Stimulated activated CD4-positive, alpha-beta T cell treated with anti-CD3 and anti-CD28 coated beads, Interleukin-2, amount 100 ng/mL, for 24 hours (primary cell): ENCODE measurements at regions not wholly inside any gene's neighbourhood (a gene's known extent, or its start where the extent isn't known, plus 50 kb on each side); places are given as distances from the start of the nearest gene placed in this dataset.
"Not testable (repeated sequence)": the region's sequence is repeated elsewhere in the genome, so short reads cannot be mapped to it uniquely, and the experiment has no call there.

Experiments
- DNase-seq, 2 donors: peaks; one replicate each; pipeline ENCODE4 v3.0.0-alpha.2; 2020

DNA sequence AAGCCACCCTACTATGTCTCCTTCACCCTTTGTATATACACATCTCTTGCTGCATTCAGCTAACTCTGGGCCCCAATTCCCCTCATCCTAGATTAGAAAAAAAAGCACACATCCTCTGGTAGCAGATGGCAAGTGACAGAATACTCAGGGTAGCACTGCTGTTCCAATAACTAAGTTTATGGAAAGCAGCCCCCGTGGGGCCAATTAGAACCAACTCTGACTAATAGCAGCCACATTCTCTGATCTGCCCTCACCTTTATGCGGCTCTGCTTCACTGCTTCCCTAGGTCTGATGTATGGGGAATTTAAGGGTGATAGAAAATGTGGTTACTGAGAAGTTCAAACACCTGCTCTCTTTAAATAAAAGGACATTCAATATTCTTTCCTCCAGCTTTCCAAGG lies 74.9 kb upstream of the SETMAR start:
- DNase-seq, result no peak

GRCh38 chr3:4231041-4231440 lies 72.1 kb upstream of the SETMAR start:
- DNase-seq, result no peak

- DNase-seq, result no peak
Observed at GRCh38 chr3:4232798-4233197, 70.4 kb upstream of the SETMAR start.

GRCh38 chr3:4233488-4233887 lies 69.7 kb upstream of the SETMAR start:
- DNase-seq, result no peak

GRCh38 chr3:4234889-4235288 lies 68.3 kb upstream of the SETMAR start:
- no peak for DNase-seq

GRCh38 chr3:4235690-4236089 lies 67.5 kb upstream of the SETMAR start:
- no peak for DNase-seq

GRCh38 chr3:4241595-4242170 lies 61.5 kb upstream of the SETMAR start:
- no peak for DNase-seq

DNA sequence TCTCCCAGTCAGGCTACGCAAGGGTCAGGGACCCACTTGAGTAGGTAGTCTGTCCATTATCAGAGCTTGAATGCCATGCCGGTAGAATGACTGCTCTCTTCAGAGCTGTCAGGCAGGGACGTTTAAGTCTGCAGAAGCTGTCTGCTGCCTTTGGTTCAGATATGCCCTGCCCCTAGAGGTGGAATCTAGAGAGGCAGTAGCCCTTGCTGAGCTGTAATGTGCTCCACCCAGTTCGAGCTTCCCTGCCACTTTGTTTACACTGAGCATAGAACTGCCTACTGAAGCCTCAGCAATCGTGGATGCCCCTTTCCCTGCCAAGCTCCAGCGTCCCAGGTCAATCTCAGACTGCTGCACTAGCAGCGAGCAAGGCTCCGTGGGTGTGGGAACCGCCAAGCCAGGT lies 57.5 kb upstream of the SETMAR start:
- DNase-seq, result no peak

DNA sequence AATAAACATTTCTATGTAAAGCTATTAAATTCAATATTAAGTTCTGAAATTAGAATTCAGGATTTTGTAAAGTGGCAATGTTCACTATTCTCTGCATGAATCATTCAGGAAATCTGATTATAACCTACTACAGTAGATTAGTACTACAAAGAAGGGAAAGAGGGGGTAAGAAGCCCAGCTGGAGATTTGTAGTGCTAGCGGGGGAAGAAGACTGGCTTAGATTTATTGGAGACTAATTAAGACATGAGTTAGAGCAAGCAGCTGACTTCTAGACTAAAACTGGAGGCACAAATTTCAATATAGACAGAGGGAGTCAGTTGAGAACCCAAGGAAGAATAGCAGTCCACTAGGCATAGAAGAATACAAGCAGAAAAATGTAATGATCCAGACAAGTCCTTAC lies 55.8 kb upstream of the SETMAR start:
- DNase-seq, result no peak

DNA sequence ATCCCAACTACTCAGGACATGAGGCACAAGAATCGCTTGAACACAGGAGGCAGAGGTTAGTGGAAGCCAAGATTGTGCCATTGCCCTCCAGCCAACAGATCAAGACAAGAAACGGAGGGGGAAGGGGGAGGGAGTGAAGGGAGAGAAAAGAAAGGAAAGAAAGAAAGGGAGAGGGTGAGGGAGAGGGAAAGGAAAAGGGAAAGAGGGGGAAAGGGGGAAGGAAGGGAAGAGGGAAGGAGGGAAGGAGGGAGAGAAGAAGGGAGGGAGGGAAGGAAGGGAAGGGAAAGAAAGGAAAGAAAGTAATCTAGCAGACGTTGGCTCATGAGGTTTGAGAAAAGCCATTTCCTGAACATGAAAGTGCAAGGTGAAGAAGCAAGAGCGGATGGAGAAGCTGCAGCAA lies 53.1 kb upstream of the SETMAR start:
- no peak for DNase-seq

GRCh38 chr3:4251412-4251811 lies 51.8 kb upstream of the SETMAR start:
- DNase-seq, result no peak

DNA sequence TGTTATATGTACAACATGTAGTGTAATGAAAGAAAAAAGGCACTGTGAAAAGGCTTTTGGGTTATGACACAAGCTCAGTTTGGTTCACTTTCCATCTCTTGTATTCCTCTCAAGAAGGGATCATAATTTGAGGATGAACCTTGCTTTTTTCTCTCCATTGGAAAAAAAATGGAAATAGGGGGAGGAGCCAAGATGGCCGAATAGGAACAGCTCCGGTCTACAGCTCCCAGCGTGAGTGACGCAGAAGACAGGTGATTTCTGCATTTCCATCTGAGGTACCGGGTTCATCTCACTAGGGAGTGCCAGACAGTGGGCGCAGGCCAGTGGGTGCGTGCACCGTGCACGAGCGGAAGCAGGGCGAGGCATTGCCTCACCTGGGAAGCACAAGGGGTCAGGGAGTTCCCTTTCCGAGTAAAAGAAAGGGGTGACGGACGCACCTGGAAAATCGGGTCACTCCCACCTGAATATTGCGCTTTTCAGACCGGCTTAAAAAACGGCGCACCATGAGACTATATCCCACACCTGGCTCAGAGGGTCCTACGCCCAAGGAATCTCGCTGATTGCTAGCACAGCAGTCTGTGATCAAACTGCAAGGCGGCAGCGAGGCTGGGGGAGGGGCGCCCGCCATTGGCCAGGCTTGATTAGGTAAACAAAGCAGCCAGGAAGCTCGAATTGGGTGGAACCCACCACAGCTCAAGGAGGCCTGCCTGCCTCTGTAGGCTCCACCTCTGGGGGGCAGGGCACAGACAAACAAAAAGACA lies 49.9 kb upstream of the SETMAR start:
- not testable (repeated sequence) for DNase-seq
